Neutrophil (primary cell): ENCODE measurements at regions not wholly inside any gene's neighbourhood (a gene's known extent, or its start where the extent isn't known, plus 50 kb on each side); places are given as distances from the start of the nearest gene placed in this dataset.

Experiments used
- H3K27ac ChIP-seq: fragments of 200-600 bp; sonication (generic); 2 replicates; pipeline ENCODE4 v1.5.1; 2016; ENCODE audit warnings: mild to moderate bottlenecking, moderate library complexity
- H3K27me3 ChIP-seq: fragments of 200-600 bp; sonication (generic); 2 replicates; pipeline ENCODE4 v1.6.0; 2016; ENCODE audit warnings: mild to moderate bottlenecking
- H3K36me3 ChIP-seq: fragments of 200-600 bp; sonication (generic); 2 replicates; pipeline ENCODE4 v1.5.1; 2017
- H3K4me1 ChIP-seq, 2 experiments: fragments of 200-600 bp in 1 of 2; sonication (generic) in 1 of 2; 1 replicate in 1 of 2; 2 replicates in 1 of 2; pipeline versions ENCODE4 v1.5.1 to v1.6.1; 2013 to 2016; ENCODE audit warnings: low read depth in 1 of 2, low read length in 1 of 2, mild to moderate bottlenecking in 1 of 2, moderate library complexity in 1 of 2; ENCODE audit not compliant: control insufficient read depth in 1 of 2, insufficient read depth in 1 of 2
- H3K4me3 ChIP-seq, 2 experiments: fragments of 200-600 bp in 1 of 2; sonication (generic) in 1 of 2; 1 replicate in 1 of 2; 2 replicates in 1 of 2; pipeline ENCODE4 v1.5.1; 2013 to 2016; ENCODE audit warnings: low read depth in 1 of 2, low read length in 1 of 2, mild to moderate bottlenecking in 1 of 2, moderate library complexity in 1 of 2
- H3K9me3 ChIP-seq: fragments of 200-600 bp; sonication (generic); 2 replicates; pipeline ENCODE4 v1.5.1; 2016
- CTCF ChIP-seq: fragments of 200-600 bp; sonication (generic); IDR thresholded peaks from 2 replicates; pipeline ENCODE4 v1.5.1; 2016; ENCODE audit warnings: antibody characterized with exemption

- Histone ChIP-seq H3K9me3 (no peaks in the 10 kb centered on the region), H3K4me1 (no peaks in the 10 kb centered on the region), H3K27ac (no peak overlapping the region), H3K4me3 (no peak overlapping the region), H3K36me3 (no peaks in the 10 kb centered on the region), H3K27me3 (no peaks in the 10 kb centered on the region)
- TF ChIP-seq CTCF: no peak
These were observed 80.7 kb upstream of the NAV2 start for GRCh38 chr11:19631712-19632498.

GRCh38 chr11:19628018-19628417, 84.6 kb upstream of the NAV2 start:
- Histone ChIP-seq H3K27ac (no peak overlapping the region), H3K27me3 (no peaks in the 10 kb centered on the region), H3K4me1 (no peaks in the 10 kb centered on the region), H3K9me3 (no peaks in the 10 kb centered on the region), H3K4me3 (no peak overlapping the region), H3K36me3 (no peaks in the 10 kb centered on the region)
- no peak for TF ChIP-seq CTCF

GRCh38 chr11:19627566-19627965, 85.1 kb upstream of the NAV2 start:
- Histone ChIP-seq H3K36me3 (no peaks in the 10 kb centered on the region), H3K9me3 (no peaks in the 10 kb centered on the region), H3K4me1 (no peaks in the 10 kb centered on the region), H3K27me3 (no peaks in the 10 kb centered on the region), H3K27ac (no peak overlapping the region), H3K4me3 (no peak overlapping the region)
- TF ChIP-seq CTCF: no peak

GRCh38 chr11:19625438-19625837, 87.2 kb upstream of the NAV2 start:
- no peak for TF ChIP-seq CTCF
- H3K9me3 ChIP-seq: no peaks in the 10 kb centered on the region
- no peaks in the 10 kb centered on the region for H3K36me3 ChIP-seq
- no peak overlapping the region for H3K27ac ChIP-seq
- H3K27me3 ChIP-seq: no peaks in the 10 kb centered on the region
- no peak overlapping the region for H3K4me3 ChIP-seq
- H3K4me1 ChIP-seq: no peaks in the 10 kb centered on the region

GRCh38 chr11:19617696-19618523, 94.7 kb upstream of the NAV2 start:
- Histone ChIP-seq H3K9me3 (no peaks in the 10 kb centered on the region), H3K27ac (no peak overlapping the region), H3K4me3 (no peak overlapping the region), H3K4me1 (no peaks in the 10 kb centered on the region), H3K36me3 (no peaks in the 10 kb centered on the region), H3K27me3 (no peaks in the 10 kb centered on the region)
- no peak for TF ChIP-seq CTCF
